Activated naive CD4-positive, alpha-beta T cell treated with anti-CD3 and anti-CD28 coated beads, Interleukin-2, amount 50 U/mL, for 72 hours (primary cell): ENCODE measurements at regions not wholly inside any gene's neighbourhood (a gene's known extent, or its start where the extent isn't known, plus 50 kb on each side); places are given as distances from the start of the nearest gene placed in this dataset.
"Not testable (repeated sequence)": the region's sequence is repeated elsewhere in the genome, so short reads cannot be mapped to it uniquely, and the experiment has no call there.

ENCODE experiments used
- ATAC-seq, 2 donors: fragments of 150-1000 bp; cut with Tn5 transposase; 2 replicates each; pipeline ENCODE4 v1.10.0; 2021; ENCODE audit warnings: mild to moderate bottlenecking in 2 of 2, moderate library complexity in 2 of 2
- DNase-seq, 2 donors: peaks; one replicate each; pipeline ENCODE4 v3.0.0; 2021 to 2022; ENCODE audit warnings: low spot score in 2 of 2
- H3K27ac Mint-ChIP-seq, 2 donors: one replicate each; pipeline ENCODE4 v1.8.0; 2022; ENCODE audit warnings: mild to moderate bottlenecking in 2 of 2, mixed read lengths in 2 of 2
- H3K36me3 Mint-ChIP-seq, 2 donors: one replicate each; pipeline ENCODE4 v1.8.0; 2022; ENCODE audit warnings: mixed read lengths in 2 of 2
- H3K9me3 Mint-ChIP-seq, 2 donors: one replicate each; pipeline ENCODE4 v1.8.0; 2022; ENCODE audit warnings: mixed read lengths in 2 of 2

GRCh38 chrX:139306675-139307074, 223.9 kb upstream of the F9 start:
- not testable (repeated sequence) for DNase-seq, H3K27ac Mint-ChIP-seq, ATAC-seq
- Mint-ChIP-seq H3K9me3 (peaks cover 9 to 15% of the 10 kb centered on the region in 2 donors), H3K36me3 (peaks cover 6 to 15% of the 10 kb centered on the region in 2 donors)

- DNase-seq (no peak), ATAC-seq (no peak)
- Mint-ChIP-seq H3K36me3 (peaks cover 6 to 15% of the 10 kb centered on the region in 2 donors), H3K27ac (no peak overlapping the region), H3K9me3 (peaks cover 9 to 15% of the 10 kb centered on the region in 2 donors)
These were observed 226.1 kb upstream of the F9 start for GRCh38 chrX:139304471-139304870.

GRCh38 chrX:139299309-139299708, 231.2 kb upstream of the F9 start:
- Mint-ChIP-seq H3K36me3 (no peaks in the 10 kb centered on the region), H3K9me3 (peaks cover 0 to 5% of the 10 kb centered on the region in 2 donors), H3K27ac (no peak overlapping the region)
- DNase-seq (no peak), ATAC-seq (no peak)

- Mint-ChIP-seq H3K9me3 (peaks cover 0 to 7% of the 10 kb centered on the region in 2 donors), H3K27ac (no peak overlapping the region), H3K36me3 (no peaks in the 10 kb centered on the region)
- DNase-seq, result no peak
- ATAC-seq, result no peak
These were observed 232.1 kb upstream of the F9 start for GRCh38 chrX:139298437-139298836.

GRCh38 chrX:139297638-139298037, 232.9 kb upstream of the F9 start:
- ATAC-seq (no peak), DNase-seq (no peak)
- Mint-ChIP-seq H3K9me3 (peaks cover 0 to 7% of the 10 kb centered on the region in 2 donors), H3K36me3 (no peaks in the 10 kb centered on the region), H3K27ac (no peak overlapping the region)

GRCh38 chrX:139293991-139294390, 236.5 kb upstream of the F9 start:
- Mint-ChIP-seq H3K27ac (no peak overlapping the region), H3K9me3 (peaks cover 0 to 7% of the 10 kb centered on the region in 2 donors), H3K36me3 (no peaks in the 10 kb centered on the region)
- ATAC-seq (no peak), DNase-seq (no peak)

- Mint-ChIP-seq H3K27ac (no peak overlapping the region), H3K9me3 (peaks cover 0 to 7% of the 10 kb centered on the region in 2 donors), H3K36me3 (no peaks in the 10 kb centered on the region)
- no peak for DNase-seq
- ATAC-seq, result peak in 1 of 2 donors; percentile 16
These were observed 240.2 kb upstream of the F9 start for GRCh38 chrX:139290310-139290709.

GRCh38 chrX:139287155-139287924, 243.2 kb upstream of the F9 start:
- H3K9me3 Mint-ChIP-seq, result no peaks in the 10 kb centered on the region
- DNase-seq (no peak), ATAC-seq (no peak)
- H3K36me3 Mint-ChIP-seq, result no peaks in the 10 kb centered on the region
- H3K27ac Mint-ChIP-seq, result no peak overlapping the region

GRCh38 chrX:139286342-139286741, 244.2 kb upstream of the F9 start:
- H3K36me3 Mint-ChIP-seq, result no peaks in the 10 kb centered on the region
- ATAC-seq, result no peak
- no peak for DNase-seq
- no peak overlapping the region for H3K27ac Mint-ChIP-seq
- no peaks in the 10 kb centered on the region for H3K9me3 Mint-ChIP-seq

- no peaks in the 10 kb centered on the region for H3K9me3 Mint-ChIP-seq
- no peak overlapping the region for H3K27ac Mint-ChIP-seq
- ATAC-seq, result no peak
- H3K36me3 Mint-ChIP-seq, result no peaks in the 10 kb centered on the region
- DNase-seq, result no peak
These were observed 262.7 kb upstream of the F9 start for GRCh38 chrX:139267851-139268250.

GRCh38 chrX:139246295-139246694, 284.2 kb upstream of the F9 start:
- no peak for ATAC-seq
- Mint-ChIP-seq H3K27ac (no peak overlapping the region), H3K36me3 (no peaks in the 10 kb centered on the region), H3K9me3 (peaks cover 0 to 3% of the 10 kb centered on the region in 2 donors)
- DNase-seq, result no peak

GRCh38 chrX:139237141-139237540, 293.4 kb upstream of the F9 start:
- ATAC-seq (no peak), DNase-seq (no peak)
- no peak overlapping the region for H3K27ac Mint-ChIP-seq
- H3K36me3 Mint-ChIP-seq, result no peaks in the 10 kb centered on the region
- H3K9me3 Mint-ChIP-seq, result peaks cover 5 to 7% of the 10 kb centered on the region in 2 donors

- ATAC-seq (no peak), DNase-seq (no peak)
- Mint-ChIP-seq H3K9me3 (no peaks in the 10 kb centered on the region), H3K36me3 (no peaks in the 10 kb centered on the region), H3K27ac (no peak overlapping the region)
These were observed 295.6 kb upstream of the F9 start for GRCh38 chrX:139234898-139235297.

GRCh38 chrX:139224953-139225665, 305.4 kb upstream of the F9 start:
- Mint-ChIP-seq H3K9me3 (peaks cover 0 to 9% of the 10 kb centered on the region in 2 donors), H3K36me3 (no peaks in the 10 kb centered on the region), H3K27ac (no peak overlapping the region)
- DNase-seq (no peak), ATAC-seq (no peak)

GRCh38 chrX:139222511-139223200, 307.9 kb upstream of the F9 start:
- Mint-ChIP-seq H3K27ac (no peak overlapping the region), H3K36me3 (no peaks in the 10 kb centered on the region), H3K9me3 (peaks cover 0 to 6% of the 10 kb centered on the region in 2 donors)
- DNase-seq (no peak), ATAC-seq (no peak)

GRCh38 chrX:139213241-139213709, 317.3 kb upstream of the F9 start:
- DNase-seq, result no peak
- no peak for ATAC-seq
- H3K9me3 Mint-ChIP-seq, result no peaks in the 10 kb centered on the region
- H3K27ac Mint-ChIP-seq, result no peak overlapping the region
- no peaks in the 10 kb centered on the region for H3K36me3 Mint-ChIP-seq

GRCh38 chrX:139211568-139212182, 318.9 kb upstream of the F9 start:
- ATAC-seq, result no peak
- no peak for DNase-seq
- Mint-ChIP-seq H3K36me3 (no peaks in the 10 kb centered on the region), H3K27ac (no peak overlapping the region), H3K9me3 (no peaks in the 10 kb centered on the region)
